Fibroblast of lung (primary cell): ENCODE measurements at regions not wholly inside any gene's neighbourhood (a gene's known extent, or its start where the extent isn't known, plus 50 kb on each side); places are given as distances from the start of the nearest gene placed in this dataset.

Experiments
- EZH2 ChIP-seq: IDR thresholded peaks from 2 replicates; pipeline ENCODE4 v1.5.1; 2012; ENCODE audit warnings: low read length, control low read depth, mild to moderate bottlenecking; ENCODE audit errors: missing control alignments
- TF ChIP-seq, protein P1 (sequence below), 2 donors: IDR thresholded peaks in 1 of 2; conservative IDR thresholded peaks in 1 of 2; 1 replicate in 1 of 2; 2 replicates in 1 of 2; pipeline ENCODE4 v1.5.1; 2011 to 2012; ENCODE audit warnings: low read length in 2 of 2, control low read depth in 1 of 2, inconsistent platforms in 1 of 2, low read depth in 1 of 2, mild to moderate bottlenecking in 1 of 2

GRCh38 chr1:79849388-79849787 is 842.9 kb upstream of the ADGRL4 start:
- TF ChIP-seq, protein P1, sequence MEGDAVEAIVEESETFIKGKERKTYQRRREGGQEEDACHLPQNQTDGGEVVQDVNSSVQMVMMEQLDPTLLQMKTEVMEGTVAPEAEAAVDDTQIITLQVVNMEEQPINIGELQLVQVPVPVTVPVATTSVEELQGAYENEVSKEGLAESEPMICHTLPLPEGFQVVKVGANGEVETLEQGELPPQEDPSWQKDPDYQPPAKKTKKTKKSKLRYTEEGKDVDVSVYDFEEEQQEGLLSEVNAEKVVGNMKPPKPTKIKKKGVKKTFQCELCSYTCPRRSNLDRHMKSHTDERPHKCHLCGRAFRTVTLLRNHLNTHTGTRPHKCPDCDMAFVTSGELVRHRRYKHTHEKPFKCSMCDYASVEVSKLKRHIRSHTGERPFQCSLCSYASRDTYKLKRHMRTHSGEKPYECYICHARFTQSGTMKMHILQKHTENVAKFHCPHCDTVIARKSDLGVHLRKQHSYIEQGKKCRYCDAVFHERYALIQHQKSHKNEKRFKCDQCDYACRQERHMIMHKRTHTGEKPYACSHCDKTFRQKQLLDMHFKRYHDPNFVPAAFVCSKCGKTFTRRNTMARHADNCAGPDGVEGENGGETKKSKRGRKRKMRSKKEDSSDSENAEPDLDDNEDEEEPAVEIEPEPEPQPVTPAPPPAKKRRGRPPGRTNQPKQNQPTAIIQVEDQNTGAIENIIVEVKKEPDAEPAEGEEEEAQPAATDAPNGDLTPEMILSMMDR (conservative IDR thresholded peaks at IDR 0.05 in 1 of 2, IDR thresholded peaks at IDR 0.05 in 1 of 2; ENCODE audit: low read depth in 1 of 2, low read length in 2 of 2): no peak
- TF ChIP-seq EZH2: no peak
